Mucosa of stomach (tissue), 1 donor: ENCODE measurements at regions not wholly inside any gene's neighbourhood (a gene's known extent, or its start where the extent isn't known, plus 50 kb on each side); places are given as distances from the start of the nearest gene placed in this dataset.

Source experiments
- H3K27me3 ChIP-seq: one replicate; pipeline ENCODE4 v1.7.0; 2013; ENCODE audit warnings: mild to moderate bottlenecking, low read length; ENCODE audit not compliant: control insufficient read depth, insufficient read depth
- H3K36me3 ChIP-seq: one replicate; pipeline ENCODE4 v1.7.0; 2013; ENCODE audit warnings: low read length; ENCODE audit not compliant: control insufficient read depth, insufficient read depth
- H3K4me1 ChIP-seq: one replicate; pipeline ENCODE4 v1.7.0; 2013; ENCODE audit warnings: mild to moderate bottlenecking, low read length; ENCODE audit not compliant: control insufficient read depth, insufficient read depth
- H3K4me3 ChIP-seq: one replicate; pipeline ENCODE4 v1.7.0; 2013; ENCODE audit warnings: low read length
- H3K9ac ChIP-seq: one replicate; pipeline ENCODE4 v1.7.0; 2013; ENCODE audit warnings: mild to moderate bottlenecking, low read length, moderate library complexity
- H3K9me3 ChIP-seq: one replicate; pipeline ENCODE4 v1.7.0; 2013; ENCODE audit warnings: mild to moderate bottlenecking, low read length, moderate library complexity; ENCODE audit not compliant: control insufficient read depth
- donor health status: Pancreatic carcinoma.

GRCh38 chr1:222914861-222915632, 100.2 kb downstream of the DISP1 start:
- peaks cover 25% of the 10 kb centered on the region for H3K4me1 ChIP-seq
- H3K4me3 ChIP-seq: no peak overlapping the region
- H3K9me3 ChIP-seq: no peaks in the 10 kb centered on the region
- no peaks in the 10 kb centered on the region for H3K36me3 ChIP-seq
- no peak overlapping the region for H3K9ac ChIP-seq
- H3K27me3 ChIP-seq: no peaks in the 10 kb centered on the region

GRCh38 chr1:222916100-222916499, 101.3 kb downstream of the DISP1 start:
- H3K9ac ChIP-seq: no peak overlapping the region
- no peaks in the 10 kb centered on the region for H3K9me3 ChIP-seq
- H3K27me3 ChIP-seq: no peaks in the 10 kb centered on the region
- H3K4me3 ChIP-seq: no peak overlapping the region
- H3K36me3 ChIP-seq: no peaks in the 10 kb centered on the region
- peaks cover 19% of the 10 kb centered on the region for H3K4me1 ChIP-seq

GRCh38 chr1:222918801-222919477, 104.1 kb downstream of the DISP1 start:
- no peaks in the 10 kb centered on the region for H3K27me3 ChIP-seq
- H3K4me3 ChIP-seq: no peak overlapping the region
- H3K9me3 ChIP-seq: no peaks in the 10 kb centered on the region
- H3K9ac ChIP-seq: no peak overlapping the region
- peaks cover 36% of the 10 kb centered on the region for H3K4me1 ChIP-seq
- H3K36me3 ChIP-seq: no peaks in the 10 kb centered on the region

- no peak overlapping the region for H3K4me3 ChIP-seq
- no peaks in the 10 kb centered on the region for H3K9me3 ChIP-seq
- no peak overlapping the region for H3K9ac ChIP-seq
- H3K36me3 ChIP-seq: no peaks in the 10 kb centered on the region
- no peaks in the 10 kb centered on the region for H3K27me3 ChIP-seq
- peaks cover 37% of the 10 kb centered on the region for H3K4me1 ChIP-seq
These were observed 104.6 kb downstream of the DISP1 start for GRCh38 chr1:222919478-222919865.

GRCh38 chr1:222920169-222920568, 105.3 kb downstream of the DISP1 start:
- Histone ChIP-seq H3K4me3 (no peak overlapping the region), H3K9me3 (no peaks in the 10 kb centered on the region), H3K9ac (no peak overlapping the region), H3K36me3 (no peaks in the 10 kb centered on the region), H3K4me1 (peaks cover 30% of the 10 kb centered on the region), H3K27me3 (no peaks in the 10 kb centered on the region)

- Histone ChIP-seq H3K9me3 (no peaks in the 10 kb centered on the region), H3K36me3 (no peaks in the 10 kb centered on the region), H3K4me3 (no peak overlapping the region), H3K27me3 (no peaks in the 10 kb centered on the region), H3K9ac (no peak overlapping the region), H3K4me1 (peaks cover 24% of the 10 kb centered on the region)
These were observed 107.1 kb downstream of the DISP1 start for GRCh38 chr1:222921945-222922344.

GRCh38 chr1:222923506-222923905, 108.7 kb downstream of the DISP1 start:
- H3K9ac ChIP-seq: no peak overlapping the region
- no peak overlapping the region for H3K4me3 ChIP-seq
- no peaks in the 10 kb centered on the region for H3K27me3 ChIP-seq
- H3K9me3 ChIP-seq: no peaks in the 10 kb centered on the region
- H3K36me3 ChIP-seq: no peaks in the 10 kb centered on the region
- H3K4me1 ChIP-seq: peaks cover 24% of the 10 kb centered on the region

GRCh38 chr1:222924136-222924706, 109.4 kb downstream of the DISP1 start:
- Histone ChIP-seq H3K4me3 (no peak overlapping the region), H3K9me3 (no peaks in the 10 kb centered on the region), H3K36me3 (no peaks in the 10 kb centered on the region), H3K27me3 (no peaks in the 10 kb centered on the region), H3K4me1 (peaks cover 24% of the 10 kb centered on the region), H3K9ac (no peak overlapping the region)

- H3K36me3 ChIP-seq: no peaks in the 10 kb centered on the region
- H3K4me1 ChIP-seq: peaks cover 21% of the 10 kb centered on the region
- H3K9me3 ChIP-seq: no peaks in the 10 kb centered on the region
- no peak overlapping the region for H3K9ac ChIP-seq
- no peak overlapping the region for H3K4me3 ChIP-seq
- H3K27me3 ChIP-seq: no peaks in the 10 kb centered on the region
These were observed 111.7 kb downstream of the DISP1 start for GRCh38 chr1:222926566-222926965.

- peaks cover 23% of the 10 kb centered on the region for H3K4me1 ChIP-seq
These were observed 112.2 kb downstream of the DISP1 start for GRCh38 chr1:222927031-222927430.

GRCh38 chr1:222928212-222928611, 113.4 kb downstream of the DISP1 start:
- H3K4me3 ChIP-seq: peak overlapping the region; percentile 16
- peaks cover 22% of the 10 kb centered on the region for H3K4me1 ChIP-seq
- no peaks in the 10 kb centered on the region for H3K36me3 ChIP-seq
- no peaks in the 10 kb centered on the region for H3K9me3 ChIP-seq
- no peaks in the 10 kb centered on the region for H3K27me3 ChIP-seq
- peak overlapping the region; percentile 60 for H3K9ac ChIP-seq

More at GRCh38 chr1:222927031-222927430, 112.2 kb downstream of the DISP1 start:
- no peak overlapping the region for H3K4me3 ChIP-seq
- no peak overlapping the region for H3K9ac ChIP-seq
- H3K36me3 ChIP-seq: no peaks in the 10 kb centered on the region
- no peaks in the 10 kb centered on the region for H3K9me3 ChIP-seq
- H3K27me3 ChIP-seq: no peaks in the 10 kb centered on the region

GRCh38 chr1:222930070-222930469, 115.2 kb downstream of the DISP1 start:
- Histone ChIP-seq H3K27me3 (no peaks in the 10 kb centered on the region), H3K4me1 (peaks cover 13% of the 10 kb centered on the region), H3K36me3 (no peaks in the 10 kb centered on the region), H3K9me3 (no peaks in the 10 kb centered on the region), H3K4me3 (no peak overlapping the region), H3K9ac (no peak overlapping the region)
